ENCODE measurements at regions not wholly inside any gene's neighbourhood (a gene's known extent, or its start where the extent isn't known, plus 50 kb on each side); places are given as distances from the start of the nearest gene placed in this dataset.
A peak's percentile ranks its signal among the peaks of the same experiment; 100 is the strongest.

DNA sequence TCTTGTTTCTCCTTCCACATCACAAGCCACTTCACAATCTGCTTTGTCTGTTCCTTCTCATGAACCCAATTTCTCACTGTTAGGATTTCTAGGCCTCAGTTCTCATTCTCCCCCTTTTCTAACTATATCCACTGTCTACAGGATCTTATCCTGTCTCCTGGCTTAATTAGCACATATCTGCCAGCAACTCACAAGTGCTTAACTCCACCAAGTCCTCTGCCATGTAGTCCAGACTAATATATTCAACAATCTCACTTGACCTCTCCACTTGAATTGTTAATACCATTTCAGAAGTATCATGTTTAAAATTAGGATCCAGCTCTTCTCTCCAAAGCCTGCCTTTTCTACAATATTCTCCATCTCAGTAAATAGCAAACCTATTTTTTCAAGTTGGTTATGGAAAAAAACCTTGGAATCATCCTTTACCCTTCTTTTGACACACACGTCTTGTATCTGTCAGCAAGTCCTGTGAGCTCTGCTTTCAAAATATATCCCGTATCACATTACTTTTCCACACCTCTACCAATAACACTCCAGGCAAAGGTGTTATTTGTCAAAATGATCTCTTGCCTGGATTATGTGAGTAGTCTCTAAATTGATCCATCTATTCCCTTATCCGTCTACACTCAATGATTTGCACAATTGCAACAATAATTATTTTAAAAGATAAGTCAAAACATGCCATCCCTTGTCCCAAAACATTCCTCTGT lies 127.2 kb upstream of the SLIT2 start:
- no peak for DNase-seq (ENCODE audit: low read depth)
- no peak overlapping the region for H3K4me3 ChIP-seq (ENCODE audit: control insufficient read depth, low read depth, low read length)
- TF ChIP-seq, protein P1, sequence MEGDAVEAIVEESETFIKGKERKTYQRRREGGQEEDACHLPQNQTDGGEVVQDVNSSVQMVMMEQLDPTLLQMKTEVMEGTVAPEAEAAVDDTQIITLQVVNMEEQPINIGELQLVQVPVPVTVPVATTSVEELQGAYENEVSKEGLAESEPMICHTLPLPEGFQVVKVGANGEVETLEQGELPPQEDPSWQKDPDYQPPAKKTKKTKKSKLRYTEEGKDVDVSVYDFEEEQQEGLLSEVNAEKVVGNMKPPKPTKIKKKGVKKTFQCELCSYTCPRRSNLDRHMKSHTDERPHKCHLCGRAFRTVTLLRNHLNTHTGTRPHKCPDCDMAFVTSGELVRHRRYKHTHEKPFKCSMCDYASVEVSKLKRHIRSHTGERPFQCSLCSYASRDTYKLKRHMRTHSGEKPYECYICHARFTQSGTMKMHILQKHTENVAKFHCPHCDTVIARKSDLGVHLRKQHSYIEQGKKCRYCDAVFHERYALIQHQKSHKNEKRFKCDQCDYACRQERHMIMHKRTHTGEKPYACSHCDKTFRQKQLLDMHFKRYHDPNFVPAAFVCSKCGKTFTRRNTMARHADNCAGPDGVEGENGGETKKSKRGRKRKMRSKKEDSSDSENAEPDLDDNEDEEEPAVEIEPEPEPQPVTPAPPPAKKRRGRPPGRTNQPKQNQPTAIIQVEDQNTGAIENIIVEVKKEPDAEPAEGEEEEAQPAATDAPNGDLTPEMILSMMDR (conservative IDR thresholded peaks at IDR 0.05; ENCODE audit: control insufficient read depth, insufficient read depth, low read depth, low read length) = no peak

DNA sequence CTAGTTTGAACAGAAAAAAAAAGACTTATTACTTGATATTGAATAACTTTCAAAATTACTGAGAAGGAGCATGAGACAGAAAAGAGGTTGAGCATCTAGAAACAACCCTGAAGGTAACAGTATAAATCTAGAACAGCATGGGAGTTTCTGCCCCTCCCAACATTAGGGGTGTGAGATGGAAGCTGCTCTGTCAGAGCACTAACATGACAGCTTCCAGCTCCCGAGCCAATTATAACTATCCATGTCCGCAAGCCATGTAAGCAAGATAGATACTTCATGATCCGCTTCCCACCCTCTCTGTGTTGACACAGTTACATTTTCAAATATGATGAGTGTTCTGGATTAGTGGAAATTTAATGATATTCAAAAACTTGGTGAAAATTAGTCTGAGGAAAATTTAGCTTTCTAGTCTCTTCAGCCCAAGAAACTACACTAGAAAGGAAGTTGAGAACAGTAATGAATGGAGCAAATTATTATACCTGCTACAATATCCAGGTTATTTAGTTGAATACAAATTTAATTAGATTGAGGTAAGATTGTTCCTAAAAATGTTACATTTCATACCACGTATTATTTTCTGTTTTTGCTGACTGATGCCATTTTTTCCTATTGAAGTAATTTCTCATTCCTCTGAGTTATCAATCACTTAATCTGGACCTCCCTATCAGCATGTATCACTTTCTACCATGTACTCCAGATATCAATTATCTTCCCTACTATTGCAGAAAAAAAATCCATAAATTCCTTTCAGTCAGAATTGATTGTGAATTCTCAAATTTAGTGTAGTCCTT lies 129.3 kb upstream of the SLIT2 start:
- no peak for DNase-seq (ENCODE audit: low read depth)
- no peak overlapping the region for H3K4me3 ChIP-seq (ENCODE audit: control insufficient read depth, low read depth, low read length)
- TF ChIP-seq, protein P1 (conservative IDR thresholded peaks at IDR 0.05; ENCODE audit: control insufficient read depth, insufficient read depth, low read depth, low read length) = no peak

DNA sequence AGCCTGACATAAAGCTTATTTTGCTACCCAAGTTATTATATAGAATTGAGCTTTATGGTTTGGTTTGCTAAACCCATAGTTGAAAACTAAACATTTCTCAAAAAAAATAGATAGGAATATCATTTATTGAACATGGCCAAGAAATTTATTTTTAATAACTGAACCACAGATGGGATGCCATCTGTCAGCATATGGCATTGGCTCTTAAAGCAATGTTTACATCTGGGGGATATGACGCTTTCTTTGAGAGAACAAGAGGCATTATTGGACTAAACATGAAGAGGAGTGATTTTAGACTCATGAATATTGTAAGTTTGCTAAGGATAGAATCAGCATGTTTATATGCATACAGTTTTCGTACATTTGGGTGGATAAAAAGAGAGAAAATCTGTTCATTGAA lies 132.6 kb upstream of the SLIT2 start:
- DNase-seq (ENCODE audit: low read depth) = no peak
- TF ChIP-seq, protein P1 (conservative IDR thresholded peaks at IDR 0.05; ENCODE audit: control insufficient read depth, insufficient read depth, low read depth, low read length) = no peak
- no peak overlapping the region for H3K4me3 ChIP-seq (ENCODE audit: control insufficient read depth, low read depth, low read length)

DNA sequence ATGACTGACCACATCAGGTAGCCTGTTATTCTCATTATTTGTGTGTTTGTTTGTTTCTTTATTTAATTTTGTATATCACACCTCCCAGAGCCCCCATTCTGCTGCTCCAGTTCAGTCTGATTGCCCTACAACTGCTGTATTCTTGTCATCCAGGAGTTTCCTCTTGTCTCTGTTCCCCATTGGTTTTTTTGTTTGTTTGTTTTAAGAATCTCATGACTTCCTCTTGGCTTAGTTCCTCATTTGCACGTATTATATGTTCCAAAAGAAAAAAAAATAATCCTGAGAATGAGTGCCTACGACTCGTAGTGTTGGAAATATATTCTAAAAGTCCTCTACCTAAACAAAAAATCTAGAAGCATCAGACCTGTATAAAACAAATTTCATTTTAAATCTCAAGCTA lies 142.3 kb upstream of the SLIT2 start:
- peak; percentile 30 for DNase-seq (ENCODE audit: low read depth)
- no peak overlapping the region for H3K4me3 ChIP-seq (ENCODE audit: control insufficient read depth, low read depth, low read length)
- TF ChIP-seq, protein P1 (conservative IDR thresholded peaks at IDR 0.05; ENCODE audit: control insufficient read depth, insufficient read depth, low read depth, low read length) = no peak

DNA sequence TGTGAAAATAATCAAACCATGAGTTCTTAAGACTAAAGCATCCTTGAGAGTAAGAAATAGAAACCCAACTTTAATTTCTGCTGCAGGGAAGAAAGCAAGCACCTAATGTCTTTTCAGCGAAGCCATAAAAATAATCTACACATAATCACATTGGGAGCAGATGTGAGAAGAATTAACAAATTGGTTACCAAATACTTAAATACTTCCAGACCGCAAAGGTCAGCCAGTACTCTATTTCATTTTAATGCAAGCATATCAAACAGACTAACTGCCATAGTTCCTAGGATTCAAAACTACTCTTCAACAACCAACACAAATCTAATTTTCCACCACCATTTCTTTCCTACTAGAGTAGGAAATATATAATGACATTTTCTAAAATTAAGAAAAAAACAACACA lies 144.8 kb upstream of the SLIT2 start:
- DNase-seq (ENCODE audit: low read depth) = no peak
- TF ChIP-seq, protein P1 (conservative IDR thresholded peaks at IDR 0.05; ENCODE audit: control insufficient read depth, insufficient read depth, low read depth, low read length) = no peak
- no peak overlapping the region for H3K4me3 ChIP-seq (ENCODE audit: control insufficient read depth, low read depth, low read length)

DNA sequence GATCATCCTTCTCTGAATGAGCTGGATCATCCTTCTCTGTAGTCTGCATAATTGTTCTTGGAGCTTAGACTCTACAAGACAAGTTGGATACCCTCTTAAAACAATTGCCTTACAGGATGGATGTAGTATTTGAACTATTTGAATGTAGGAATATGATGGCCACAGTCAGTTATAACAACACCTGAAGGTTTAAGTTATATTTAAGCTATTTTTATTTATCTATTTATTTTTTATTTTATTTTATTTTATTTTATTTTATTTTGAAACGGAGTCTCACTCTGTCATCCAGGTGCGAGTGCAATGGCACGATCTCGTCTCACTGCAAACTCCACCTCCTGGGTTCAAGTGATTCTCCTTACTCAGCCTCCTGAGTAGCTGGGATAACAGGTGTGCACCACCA lies 149.9 kb upstream of the SLIT2 start:
- no peak overlapping the region for H3K4me3 ChIP-seq (ENCODE audit: control insufficient read depth, low read depth, low read length)
- no peak for DNase-seq (ENCODE audit: low read depth)
- TF ChIP-seq, protein P1 (conservative IDR thresholded peaks at IDR 0.05; ENCODE audit: control insufficient read depth, insufficient read depth, low read depth, low read length) = no peak
